Muscle of leg (tissue), 3 donors: ENCODE measurements at regions not wholly inside any gene's neighbourhood (a gene's known extent, or its start where the extent isn't known, plus 50 kb on each side); places are given as distances from the start of the nearest gene placed in this dataset.

Experiments used
- DNase-seq: peaks from one replicate; pipeline ENCODE4 v3.0.0; 2013
- H3K27ac ChIP-seq: one replicate; pipeline ENCODE4 v1.5.1; 2013; ENCODE audit warnings: mild to moderate bottlenecking, low read length, control low read depth
- H3K27me3 ChIP-seq: one replicate; pipeline ENCODE4 v1.6.1; 2013; ENCODE audit warnings: low read length; ENCODE audit not compliant: control insufficient read depth, insufficient read depth
- H3K36me3 ChIP-seq: one replicate; pipeline ENCODE4 v1.6.1; 2013; ENCODE audit warnings: low read length; ENCODE audit not compliant: control insufficient read depth, insufficient read depth
- H3K4me1 ChIP-seq: one replicate; pipeline ENCODE4 v1.6.1; 2013; ENCODE audit warnings: low read length; ENCODE audit not compliant: control insufficient read depth, insufficient read depth
- H3K4me3 ChIP-seq: one replicate; pipeline ENCODE4 v1.5.1; 2013; ENCODE audit warnings: low read length, control low read depth
- H3K9me3 ChIP-seq: replicated peaks from 2 replicates; pipeline ENCODE4 v1.6.1; 2013; ENCODE audit warnings: low read depth, low read length; ENCODE audit not compliant: control insufficient read depth
- WGBS: methylation state at CpG from one replicate; pipeline ENCODE4 v1.1.5; 2013; ENCODE audit warnings: missing lambda C conversion rate; ENCODE audit not compliant: insufficient coverage; 5-methylcytosine and 5-hydroxymethylcytosine counted together

DNA sequence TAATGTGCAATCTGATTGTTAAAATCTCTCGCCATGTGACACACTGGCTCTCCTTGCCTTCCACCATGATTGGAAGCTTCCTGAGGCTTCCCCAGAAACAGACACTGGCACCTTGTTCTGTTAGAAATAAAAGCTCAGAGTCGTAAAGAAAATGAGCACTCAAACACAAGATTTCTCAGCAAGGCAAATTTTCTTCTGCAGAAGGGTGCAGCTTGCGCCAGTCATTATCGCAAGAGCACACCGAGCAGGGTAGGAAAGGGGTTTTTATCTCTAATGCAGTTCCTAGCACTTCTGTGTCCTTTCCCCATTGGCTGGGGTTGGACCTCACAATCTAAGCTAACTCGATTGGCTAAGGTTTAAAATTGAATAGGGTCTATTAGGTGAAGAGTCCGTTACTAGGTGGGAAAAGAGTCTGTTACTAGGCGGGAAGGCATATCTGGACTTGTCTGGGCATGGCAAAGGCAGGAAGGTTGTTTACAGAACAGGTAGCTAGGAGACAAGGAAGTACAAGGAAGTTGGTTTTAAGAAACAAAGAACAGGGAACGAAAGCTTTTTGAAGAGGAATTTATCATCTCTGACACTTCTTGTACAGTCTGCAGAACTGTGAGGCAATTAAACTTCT lies 62.6 kb upstream of the BICD1 start:
- H3K4me3 ChIP-seq, result no peak overlapping the region
- WGBS, result 94% methylated on average over 4 of the region's 9 CpGs
- no peaks in the 10 kb centered on the region for H3K27me3 ChIP-seq
- no peak overlapping the region for H3K27ac ChIP-seq
- peaks cover 14% of the 10 kb centered on the region for H3K9me3 ChIP-seq
- no peaks in the 10 kb centered on the region for H3K4me1 ChIP-seq
- no peak for DNase-seq
- H3K36me3 ChIP-seq, result no peaks in the 10 kb centered on the region

DNA sequence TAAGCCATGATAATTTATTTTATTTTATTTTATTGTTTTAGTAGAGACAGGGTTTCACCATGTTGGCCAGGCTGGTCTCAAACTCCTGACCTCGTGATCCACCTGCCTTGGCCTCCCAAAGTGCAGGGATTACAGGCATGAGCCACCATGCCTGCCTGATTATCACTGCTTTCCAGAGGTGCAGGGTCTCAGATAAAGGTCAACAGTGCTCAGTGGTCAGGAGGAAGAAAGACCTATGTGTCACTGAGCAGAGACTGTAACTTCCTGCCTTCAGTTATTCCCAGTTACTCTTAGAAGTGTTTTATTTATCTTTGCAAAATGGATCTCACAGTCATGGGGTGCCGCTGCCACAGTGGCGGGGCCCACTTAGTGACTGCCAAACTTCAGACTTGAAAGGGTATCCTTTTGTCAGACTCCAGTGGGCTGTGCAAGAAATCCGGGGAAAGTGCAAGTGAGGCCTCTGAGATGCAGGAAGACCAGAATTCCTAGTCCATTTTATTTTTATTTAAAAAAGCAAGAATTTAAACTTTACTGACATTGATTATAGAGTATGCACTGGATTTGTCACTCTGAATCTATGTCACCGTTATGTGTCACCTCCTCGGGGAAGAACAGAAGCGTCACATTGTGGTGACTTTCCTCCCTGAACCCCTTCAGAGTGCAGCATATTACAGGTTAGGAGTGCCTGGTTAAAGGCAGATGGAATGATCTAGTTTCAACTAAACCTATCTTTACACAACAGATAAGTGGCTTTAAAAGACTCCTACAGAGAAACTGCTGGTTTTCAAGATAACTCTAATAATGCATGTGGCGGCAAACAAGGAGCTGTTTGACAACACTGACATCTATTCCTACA lies 59.1 kb upstream of the BICD1 start:
- peaks cover 14% of the 10 kb centered on the region for H3K9me3 ChIP-seq
- H3K4me3 ChIP-seq, result no peak overlapping the region
- DNase-seq, result no peak
- H3K27ac ChIP-seq, result no peak overlapping the region
- WGBS, result 84% methylated on average over 3 of the region's 8 CpGs
- H3K4me1 ChIP-seq, result no peaks in the 10 kb centered on the region
- no peaks in the 10 kb centered on the region for H3K36me3 ChIP-seq
- no peaks in the 10 kb centered on the region for H3K27me3 ChIP-seq

GRCh38 chr12:32048791-32049190 lies 57.9 kb upstream of the BICD1 start:
- Histone ChIP-seq H3K4me3 (no peak overlapping the region), H3K36me3 (no peaks in the 10 kb centered on the region), H3K27me3 (no peaks in the 10 kb centered on the region), H3K4me1 (no peaks in the 10 kb centered on the region), H3K27ac (no peak overlapping the region), H3K9me3 (peaks cover 7% of the 10 kb centered on the region)
- DNase-seq, result no peak
- WGBS, result no CpG with 5 or more reads among the region's 5 CpGs

DNA sequence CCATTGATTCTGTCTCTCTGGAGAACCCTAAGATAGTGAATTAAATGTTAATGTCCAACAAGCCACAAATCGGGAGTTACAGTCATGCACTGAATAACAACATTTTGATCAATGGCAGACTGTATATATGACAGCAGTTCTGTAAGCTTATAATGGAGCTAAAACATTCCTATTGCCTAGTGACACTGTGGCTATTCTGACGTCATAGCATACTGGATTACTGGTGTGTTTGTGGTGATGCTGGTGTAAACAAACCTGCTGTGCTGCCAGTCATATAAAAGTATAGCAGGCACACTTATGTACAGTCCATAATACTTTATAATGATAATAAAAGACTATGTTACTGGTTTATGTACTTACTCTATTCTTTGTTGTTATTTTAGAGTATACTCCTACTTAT lies 56.7 kb upstream of the BICD1 start:
- H3K4me1 ChIP-seq, result no peaks in the 10 kb centered on the region
- H3K9me3 ChIP-seq, result peaks cover 6% of the 10 kb centered on the region
- H3K27me3 ChIP-seq, result no peaks in the 10 kb centered on the region
- H3K27ac ChIP-seq, result no peak overlapping the region
- WGBS, result no CpG with 5 or more reads among the region's 2 CpGs
- no peak overlapping the region for H3K4me3 ChIP-seq
- no peaks in the 10 kb centered on the region for H3K36me3 ChIP-seq
- no peak for DNase-seq

DNA sequence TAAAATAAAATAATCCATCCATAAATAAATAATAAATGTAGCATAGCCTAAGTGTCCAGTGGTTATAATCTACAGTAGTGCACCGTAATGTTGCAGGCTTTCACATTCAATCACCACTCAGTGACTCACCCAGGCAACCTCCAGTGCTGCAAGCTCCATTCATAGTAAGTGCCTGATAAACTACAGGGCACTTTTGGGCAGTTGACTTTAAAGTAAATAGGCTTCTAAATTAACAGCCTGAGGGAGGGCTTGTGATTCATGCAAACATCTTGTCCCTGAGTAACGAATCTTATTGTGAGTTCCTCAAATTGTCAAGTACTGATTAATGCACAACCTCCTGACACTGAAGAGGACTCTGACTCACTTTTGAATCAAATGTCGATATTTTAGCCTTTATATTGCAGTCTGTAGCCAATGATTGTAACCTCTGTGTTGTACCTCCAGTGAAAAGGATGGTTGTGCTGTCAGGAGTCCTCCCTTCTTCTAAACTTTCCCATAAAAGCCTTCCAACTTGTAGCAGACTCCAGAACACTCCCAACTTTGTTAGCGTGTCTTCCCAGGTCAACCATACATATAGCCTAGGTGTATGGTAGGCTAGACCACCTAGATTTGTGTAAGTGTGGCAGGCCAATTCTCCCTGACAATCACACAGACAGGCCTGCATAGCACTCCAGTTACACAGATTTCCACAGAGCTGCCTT lies 55.0 kb upstream of the BICD1 start:
- H3K27ac ChIP-seq, result no peak overlapping the region
- no peaks in the 10 kb centered on the region for H3K27me3 ChIP-seq
- H3K9me3 ChIP-seq, result peaks cover 6% of the 10 kb centered on the region
- no peaks in the 10 kb centered on the region for H3K36me3 ChIP-seq
- H3K4me3 ChIP-seq, result no peak overlapping the region
- no peak for DNase-seq
- H3K4me1 ChIP-seq, result no peaks in the 10 kb centered on the region
- 100% methylated on average over 1 of the region's 4 CpGs for WGBS

GRCh38 chr12:32052212-32052713 lies 54.4 kb upstream of the BICD1 start:
- Histone ChIP-seq H3K27ac (no peak overlapping the region), H3K4me1 (no peaks in the 10 kb centered on the region), H3K27me3 (no peaks in the 10 kb centered on the region), H3K4me3 (no peak overlapping the region), H3K9me3 (peaks cover 6% of the 10 kb centered on the region), H3K36me3 (no peaks in the 10 kb centered on the region)
- no CpG with 5 or more reads among the region's 5 CpGs for WGBS
- DNase-seq, result no peak

DNA sequence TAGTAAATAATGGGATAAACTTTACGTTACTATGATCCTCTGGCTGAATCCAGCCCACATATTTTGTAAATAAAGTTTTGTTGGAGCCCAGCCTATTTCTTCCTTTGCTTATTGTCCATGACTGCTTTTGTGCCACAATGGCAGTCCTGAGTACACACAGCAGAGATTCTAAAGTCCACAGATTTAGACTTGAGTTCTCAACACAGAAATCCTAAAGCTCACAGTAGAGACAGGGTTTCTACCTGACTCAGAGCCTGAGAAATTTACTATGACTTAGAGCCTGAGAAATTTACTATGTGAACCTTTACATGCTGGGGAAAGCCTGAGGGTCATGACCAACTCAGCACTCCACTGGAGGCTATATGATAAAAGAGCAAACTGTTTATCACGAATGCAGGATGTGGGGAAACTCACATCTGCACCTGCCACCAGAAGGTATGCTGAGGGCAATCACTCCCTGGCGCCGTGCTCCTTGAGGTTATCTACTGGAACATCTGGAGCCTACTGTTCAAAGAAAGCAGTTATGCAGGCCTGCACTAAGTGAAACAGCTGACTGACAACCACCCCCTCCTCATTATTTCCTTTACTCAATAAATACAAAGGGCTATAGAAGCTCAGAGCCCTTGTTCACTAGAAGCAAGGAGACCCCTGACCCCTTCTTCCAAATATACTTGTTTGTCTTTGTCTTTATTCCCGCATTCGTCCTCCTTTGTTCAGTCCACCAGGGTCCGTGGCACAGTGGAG lies 52.6 kb upstream of the BICD1 start:
- no peak overlapping the region for H3K27ac ChIP-seq
- no peak for DNase-seq
- H3K36me3 ChIP-seq, result no peaks in the 10 kb centered on the region
- H3K27me3 ChIP-seq, result no peaks in the 10 kb centered on the region
- no peak overlapping the region for H3K4me3 ChIP-seq
- peaks cover 6% of the 10 kb centered on the region for H3K9me3 ChIP-seq
- WGBS, result 95% methylated on average over 2 of the region's 7 CpGs
- H3K4me1 ChIP-seq, result no peaks in the 10 kb centered on the region
